MG63 (cell line): ENCODE measurements at regions not wholly inside any gene's neighbourhood (a gene's known extent, or its start where the extent isn't known, plus 50 kb on each side); places are given as distances from the start of the nearest gene placed in this dataset.
"Not testable (repeated sequence)": the region's sequence is repeated elsewhere in the genome, so short reads cannot be mapped to it uniquely, and the experiment has no call there.

ENCODE experiments used
- DNase-seq: peaks from one replicate; pipeline ENCODE4 v3.0.0-alpha.2; 2020
- H3K27me3 ChIP-seq: fragments of 250-450 bp; sonication (Bioruptor Pico); 2 replicates; pipeline ENCODE4 v1.5.1; 2020; ENCODE audit warnings: mild to moderate bottlenecking, moderate library complexity
- H3K36me3 ChIP-seq: fragments of 250-450 bp; sonication (Bioruptor Pico); 2 replicates; pipeline ENCODE4 v1.5.1; 2020; ENCODE audit warnings: mild to moderate bottlenecking, moderate library complexity
- H3K4me3 ChIP-seq: fragments of 250-450 bp; sonication (Bioruptor Pico); 2 replicates; pipeline ENCODE4 v1.5.1; 2020; ENCODE audit warnings: mild to moderate bottlenecking, moderate library complexity
- H3K9me3 ChIP-seq: fragments of 250-450 bp; sonication (Bioruptor Pico); 2 replicates; pipeline ENCODE4 v1.5.1; 2020; ENCODE audit warnings: mild to moderate bottlenecking, moderate library complexity

DNA sequence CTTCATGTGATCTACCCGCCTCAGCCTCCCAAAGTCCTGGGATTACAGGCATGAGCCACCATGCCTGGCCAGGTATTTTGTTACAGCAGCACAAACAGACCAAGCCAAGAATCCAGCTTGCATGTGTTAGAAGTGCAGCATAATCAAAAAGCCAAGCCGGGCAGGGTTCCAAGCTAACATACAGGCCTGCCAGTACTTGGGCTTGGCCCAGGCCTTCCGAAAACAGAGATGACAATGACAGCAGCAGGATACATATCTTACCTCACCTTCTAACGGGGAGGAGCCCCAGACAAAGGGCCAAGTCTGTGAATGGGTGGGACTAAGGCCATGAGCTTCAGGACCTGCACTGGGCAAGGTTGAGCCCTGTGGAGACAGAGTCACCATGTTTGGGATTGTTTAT, 91.4 kb upstream of the ZNF462 start:
- no peak overlapping the region for H3K4me3 ChIP-seq
- no peaks in the 10 kb centered on the region for H3K27me3 ChIP-seq
- H3K9me3 ChIP-seq = no peaks in the 10 kb centered on the region
- peak; percentile 4 for DNase-seq
- no peaks in the 10 kb centered on the region for H3K36me3 ChIP-seq

DNA sequence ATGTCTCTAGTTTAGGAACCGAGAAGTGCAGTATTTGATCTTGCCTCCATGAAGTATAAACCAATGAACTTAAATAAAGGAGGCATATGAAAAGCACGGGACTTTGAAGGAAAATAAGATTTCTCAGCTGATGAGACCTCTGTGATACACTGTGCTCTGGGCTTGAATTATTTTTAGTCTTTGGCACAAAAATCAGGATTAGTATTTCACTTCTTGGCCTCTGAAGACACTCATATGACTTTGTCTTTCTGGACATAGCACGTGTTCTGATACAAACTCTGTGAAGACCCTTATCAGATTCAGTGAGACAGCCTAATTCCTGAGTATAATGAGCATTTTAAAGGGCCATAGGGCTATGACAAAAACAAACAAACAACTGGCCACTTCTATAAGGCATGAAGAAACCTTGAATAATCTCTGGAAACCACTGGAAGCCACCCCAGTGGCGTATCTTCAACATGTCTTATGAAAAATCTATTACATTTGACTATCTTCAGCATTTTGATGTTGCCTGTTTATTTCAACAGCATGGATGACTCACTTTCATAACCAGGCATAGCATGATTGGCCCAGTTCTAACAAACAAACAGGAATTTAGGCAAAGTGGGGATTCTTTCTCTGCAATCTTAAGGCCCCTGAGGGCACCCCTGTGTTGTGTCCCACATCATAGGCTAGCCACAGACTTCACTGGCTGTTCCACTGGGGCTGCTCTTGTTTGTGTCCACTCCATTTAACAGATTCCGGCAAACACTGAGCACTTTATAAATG, 90.3 kb upstream of the ZNF462 start:
- H3K27me3 ChIP-seq = no peaks in the 10 kb centered on the region
- H3K4me3 ChIP-seq = no peak overlapping the region
- DNase-seq = no peak
- no peaks in the 10 kb centered on the region for H3K9me3 ChIP-seq
- no peaks in the 10 kb centered on the region for H3K36me3 ChIP-seq

DNA sequence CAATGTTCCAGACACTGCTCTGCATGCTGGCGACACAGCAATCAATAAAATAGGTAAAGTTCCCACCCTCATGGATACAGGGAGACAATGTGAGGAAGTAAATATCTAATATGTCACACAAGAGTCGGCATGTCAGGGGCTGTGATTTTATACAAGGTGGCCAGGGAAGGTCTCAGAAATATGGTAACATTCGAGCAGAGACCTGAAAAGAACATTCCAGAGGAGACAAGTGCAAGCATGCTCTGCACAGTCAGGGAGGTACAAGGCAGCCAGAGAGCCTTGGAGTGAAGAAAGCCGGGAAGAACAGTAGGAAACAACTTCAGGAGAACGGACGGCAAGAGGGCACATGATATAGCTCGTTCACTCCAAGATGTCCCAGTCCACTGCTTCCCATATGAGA, 89.2 kb upstream of the ZNF462 start:
- no peak for DNase-seq
- H3K4me3 ChIP-seq = no peak overlapping the region

GRCh38 chr9:106775960-106776359, 87.0 kb upstream of the ZNF462 start:
- Histone ChIP-seq H3K36me3 (no peaks in the 10 kb centered on the region), H3K9me3 (no peaks in the 10 kb centered on the region)

More for the DNA sequence above, 89.2 kb upstream of the ZNF462 start:
- no peaks in the 10 kb centered on the region for H3K27me3 ChIP-seq
- no peaks in the 10 kb centered on the region for H3K36me3 ChIP-seq
- H3K9me3 ChIP-seq = no peaks in the 10 kb centered on the region

GRCh38 chr9:106779796-106780195, 83.2 kb upstream of the ZNF462 start:
- Histone ChIP-seq H3K27me3 (no peaks in the 10 kb centered on the region), H3K36me3 (no peaks in the 10 kb centered on the region), H3K9me3 (no peaks in the 10 kb centered on the region), H3K4me3 (no peak overlapping the region)
- DNase-seq = no peak

More at GRCh38 chr9:106775960-106776359, 87.0 kb upstream of the ZNF462 start:
- Histone ChIP-seq H3K27me3 (no peaks in the 10 kb centered on the region), H3K4me3 (no peak overlapping the region)
- no peak for DNase-seq

DNA sequence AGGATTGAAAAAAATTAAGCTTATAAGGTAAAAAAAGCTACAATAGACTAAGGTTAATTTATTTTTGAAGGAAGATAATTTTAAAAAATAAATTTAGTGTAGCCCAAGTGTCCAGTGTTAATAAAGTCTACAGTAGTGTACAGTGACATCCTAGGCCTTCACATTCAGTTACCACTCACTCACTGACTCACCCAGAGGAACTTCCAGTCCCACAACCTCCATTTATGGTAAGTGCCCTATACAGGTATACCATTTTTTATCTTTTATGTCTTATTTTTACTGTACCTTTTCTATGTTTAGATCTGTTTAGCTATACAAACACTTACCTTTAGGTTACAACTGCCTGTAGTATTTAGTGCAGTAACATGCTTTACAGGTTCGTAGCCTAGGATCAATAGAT, 79.8 kb upstream of the ZNF462 start:
- Histone ChIP-seq H3K27me3 (no peaks in the 10 kb centered on the region), H3K4me3 (no peak overlapping the region), H3K9me3 (no peaks in the 10 kb centered on the region), H3K36me3 (no peaks in the 10 kb centered on the region)
- no peak for DNase-seq

DNA sequence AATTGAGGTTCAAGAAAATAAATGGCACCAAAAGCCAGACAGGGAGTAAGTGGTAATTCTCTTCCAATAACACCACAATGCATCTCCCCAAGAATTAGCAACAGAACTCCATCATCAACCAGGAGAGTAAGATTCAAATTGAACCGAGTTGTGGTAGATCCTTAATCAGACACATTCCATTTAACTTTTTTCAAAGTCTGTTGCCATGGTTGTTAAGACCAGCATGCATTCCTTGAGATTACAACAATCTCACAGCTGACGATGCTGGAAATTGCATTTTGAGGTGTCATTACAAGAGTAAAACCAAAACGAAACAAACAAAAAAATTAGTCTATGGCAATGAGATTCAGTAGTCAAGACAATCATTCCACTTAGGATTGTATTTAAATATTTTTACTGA, 78.9 kb upstream of the ZNF462 start:
- no peaks in the 10 kb centered on the region for H3K36me3 ChIP-seq
- no peaks in the 10 kb centered on the region for H3K9me3 ChIP-seq
- H3K27me3 ChIP-seq = no peaks in the 10 kb centered on the region
- DNase-seq = no peak
- H3K4me3 ChIP-seq = no peak overlapping the region

- Histone ChIP-seq H3K27me3 (no peaks in the 10 kb centered on the region), H3K4me3 (no peak overlapping the region), H3K36me3 (no peaks in the 10 kb centered on the region), H3K9me3 (no peaks in the 10 kb centered on the region)
- DNase-seq = no peak
Measured at GRCh38 chr9:106785200-106785599, 77.8 kb upstream of the ZNF462 start.

DNA sequence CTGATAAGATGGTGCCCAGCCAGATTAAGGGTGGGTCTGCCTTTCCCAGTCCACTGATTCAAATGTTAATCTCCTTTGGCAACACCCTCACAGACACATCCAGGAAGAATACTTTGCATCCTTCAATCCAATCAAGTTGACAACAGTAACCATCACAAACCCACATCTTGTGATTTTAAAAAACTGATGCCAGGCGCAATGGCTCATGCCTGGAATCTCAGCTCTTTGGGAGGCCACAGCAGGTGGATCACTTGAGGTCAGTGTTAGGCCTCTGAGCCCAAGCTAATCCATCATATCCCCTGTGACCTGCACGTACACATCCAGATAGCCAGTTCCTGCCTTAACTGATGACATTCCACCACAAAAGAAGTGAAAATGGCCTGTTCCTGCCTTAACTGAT, 74.9 kb upstream of the ZNF462 start:
- not testable (repeated sequence) for DNase-seq, H3K9me3 ChIP-seq, H3K36me3 ChIP-seq, H3K27me3 ChIP-seq, H3K4me3 ChIP-seq

DNA sequence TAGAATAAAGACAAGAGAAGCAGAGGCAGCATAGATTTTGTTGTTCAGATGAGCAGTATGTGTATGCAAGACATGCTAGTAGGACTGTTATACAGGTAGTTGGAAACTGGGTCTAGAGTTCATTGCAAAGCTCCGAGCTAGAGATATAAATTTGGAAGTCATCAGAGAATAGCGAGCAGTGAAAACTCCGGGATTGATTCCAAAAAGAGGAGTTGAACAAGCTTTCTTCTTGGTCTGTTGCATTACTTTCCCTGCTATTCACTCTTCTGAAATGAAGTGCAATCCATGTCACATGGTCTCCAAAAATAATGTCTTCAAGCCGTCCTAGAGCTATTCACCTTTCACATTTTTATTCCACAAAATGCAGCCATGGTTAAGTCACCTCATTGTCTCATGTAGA, 67.9 kb upstream of the ZNF462 start:
- no peak for DNase-seq
- no peaks in the 10 kb centered on the region for H3K27me3 ChIP-seq

GRCh38 chr9:106796771-106797170, 66.2 kb upstream of the ZNF462 start:
- Histone ChIP-seq H3K4me3 (no peak overlapping the region), H3K36me3 (no peaks in the 10 kb centered on the region), H3K9me3 (no peaks in the 10 kb centered on the region), H3K27me3 (no peaks in the 10 kb centered on the region)
- no peak for DNase-seq

More for the DNA sequence above, 67.9 kb upstream of the ZNF462 start:
- Histone ChIP-seq H3K36me3 (no peaks in the 10 kb centered on the region), H3K4me3 (no peak overlapping the region), H3K9me3 (no peaks in the 10 kb centered on the region)

- no peaks in the 10 kb centered on the region for H3K27me3 ChIP-seq
- no peaks in the 10 kb centered on the region for H3K9me3 ChIP-seq
- DNase-seq = no peak
- no peak overlapping the region for H3K4me3 ChIP-seq
- no peaks in the 10 kb centered on the region for H3K36me3 ChIP-seq
Measured at GRCh38 chr9:106797299-106797698, 65.7 kb upstream of the ZNF462 start.

GRCh38 chr9:106798016-106798799, 64.8 kb upstream of the ZNF462 start:
- DNase-seq = no peak

DNA sequence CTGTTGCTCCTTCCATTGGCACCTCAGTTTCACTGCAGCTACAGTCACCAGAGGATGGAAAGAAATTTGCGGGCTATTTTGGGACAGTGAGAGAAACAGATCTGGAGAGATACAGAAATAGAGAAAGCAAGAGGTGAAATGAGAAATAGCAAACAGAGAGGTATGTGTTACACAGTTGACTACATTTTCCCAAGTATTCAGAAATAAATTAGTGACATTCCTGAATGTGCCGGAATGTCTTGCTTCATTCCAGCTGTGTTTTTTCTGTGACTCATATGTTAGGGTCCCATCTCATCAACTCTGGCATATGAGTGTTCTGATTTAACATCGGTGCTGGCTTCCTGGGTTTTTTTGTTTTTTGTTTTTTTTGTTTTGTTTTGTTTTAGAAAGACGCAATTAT, 63.8 kb upstream of the ZNF462 start:
- H3K27me3 ChIP-seq = no peaks in the 10 kb centered on the region
- peaks cover 2% of the 10 kb centered on the region; the same call in 1 of the 2 replicates for H3K9me3 ChIP-seq
- H3K36me3 ChIP-seq = no peaks in the 10 kb centered on the region
- peak; percentile 1 for DNase-seq
- no peak overlapping the region for H3K4me3 ChIP-seq

More at GRCh38 chr9:106798016-106798799, 64.8 kb upstream of the ZNF462 start:
- Histone ChIP-seq H3K9me3 (peaks cover 2% of the 10 kb centered on the region; the same call in 1 of the 2 replicates), H3K4me3 (no peak overlapping the region), H3K36me3 (no peaks in the 10 kb centered on the region), H3K27me3 (no peaks in the 10 kb centered on the region)

GRCh38 chr9:106800701-106801270, 62.2 kb upstream of the ZNF462 start:
- H3K27me3 ChIP-seq = no peaks in the 10 kb centered on the region
- no peak overlapping the region for H3K4me3 ChIP-seq
- DNase-seq = peak; percentile 2
- no peaks in the 10 kb centered on the region for H3K36me3 ChIP-seq
- H3K9me3 ChIP-seq = peaks cover 2% of the 10 kb centered on the region; the same call in 1 of the 2 replicates

DNA sequence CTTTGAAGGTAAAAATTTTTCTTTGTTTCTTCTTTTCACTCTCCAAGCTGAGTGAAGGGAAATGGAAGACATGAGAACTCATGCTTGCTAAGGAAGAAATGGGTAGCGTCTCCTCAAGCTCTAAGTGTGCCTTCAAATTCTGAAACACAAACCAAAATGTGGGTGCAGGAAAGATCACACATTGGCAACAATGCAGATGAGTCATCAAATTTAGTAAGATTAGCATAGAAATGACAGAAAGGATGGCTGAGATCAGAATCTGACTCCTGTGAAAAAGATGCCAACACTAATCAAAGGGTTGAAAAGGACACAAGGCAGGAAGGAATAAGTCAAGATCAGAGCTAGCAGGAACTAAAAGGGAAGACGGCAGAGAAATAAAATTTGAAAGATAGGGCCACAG, 61.1 kb upstream of the ZNF462 start:
- Histone ChIP-seq H3K4me3 (no peak overlapping the region), H3K9me3 (peaks cover 2% of the 10 kb centered on the region; the same call in 1 of the 2 replicates), H3K36me3 (no peaks in the 10 kb centered on the region)

More for the DNA sequence above, 61.1 kb upstream of the ZNF462 start:
- DNase-seq = no peak
- H3K27me3 ChIP-seq = no peaks in the 10 kb centered on the region
